Spleen (tissue), 11 donors: ENCODE measurements at regions not wholly inside any gene's neighbourhood (a gene's known extent, or its start where the extent isn't known, plus 50 kb on each side); places are given as distances from the start of the nearest gene placed in this dataset.

Experiments
- DNase-seq: peaks from one replicate; pipeline ENCODE4 v3.0.0-alpha.2; 2020
- H3K27ac ChIP-seq, 8 donors: fragments of 200-600 bp; sonication (generic) in 7 of 8; 1 replicate in 4 of 8; 2 replicates in 4 of 8; pipeline versions ENCODE4 v1.5.0 to v1.8.0; 2016 to 2021; ENCODE audit warnings: inconsistent platforms in 4 of 8, mild to moderate bottlenecking in 4 of 8, moderate library complexity in 1 of 8
- H3K27me3 ChIP-seq, 7 donors: fragments of 200-600 bp; sonication (generic) in 6 of 7; replicated peaks in 1 of 7; 1 replicate in 4 of 7; 2 replicates in 3 of 7; pipeline versions ENCODE4 v1.5.0 to v1.8.0; 2016 to 2021; ENCODE audit warnings: inconsistent platforms in 3 of 7, mild to moderate bottlenecking in 1 of 7
- H3K36me3 ChIP-seq, 6 donors: fragments of 200-600 bp; sonication (generic) in 5 of 6; 1 replicate in 4 of 6; 2 replicates in 2 of 6; pipeline versions ENCODE4 v1.5.0 to v1.8.0; 2016 to 2021; ENCODE audit warnings: inconsistent platforms in 2 of 6
- H3K4me1 ChIP-seq, 6 donors: fragments of 200-600 bp; sonication (generic) in 5 of 6; 1 replicate in 3 of 6; 2 replicates in 3 of 6; pipeline versions ENCODE4 v1.5.0 to v1.8.0; 2016 to 2021; ENCODE audit warnings: inconsistent platforms in 3 of 6
- H3K4me3 ChIP-seq, 8 donors: fragments of 200-600 bp; sonication (generic) in 7 of 8; 1 replicate in 4 of 8; 2 replicates in 4 of 8; pipeline versions ENCODE4 v1.5.0 to v1.8.0; 2016 to 2021; ENCODE audit warnings: inconsistent platforms in 4 of 8, mild to moderate bottlenecking in 4 of 8, moderate library complexity in 2 of 8
- H3K9me3 ChIP-seq, 8 donors: fragments of 200-600 bp; sonication (generic) in 7 of 8; 1 replicate in 4 of 8; 2 replicates in 4 of 8; pipeline versions ENCODE4 v1.5.0 to v1.8.0; 2016 to 2021; ENCODE audit warnings: inconsistent platforms in 4 of 8
- POLR2A ChIP-seq, 3 donors: fragments of 450-650 bp; IDR thresholded peaks; one replicate each; pipeline ENCODE4 v1.5.1; 2017; ENCODE audit warnings: antibody characterized with exemption in 3 of 3, mild to moderate bottlenecking in 1 of 3
- POLR2AphosphoS5 ChIP-seq, 3 donors: sonication (generic); formaldehyde crosslinking; IDR thresholded peaks; one replicate each; pipeline ENCODE4 v1.5.1; 2017; ENCODE audit warnings: antibody characterized with exemption in 3 of 3
- WGBS, 5 donors: extraction: QIAGEN DNeasy Blood & Tissue Kit in 3 of 5; methylation state at CpG; one replicate each; pipeline versions ENCODE4 v1.1.5 to v1.1.7; 2013 to 2018; 5-methylcytosine and 5-hydroxymethylcytosine counted together
- intact Hi-C: fragments of 100-400 bp; cut with DNase I; formaldehyde crosslinking; loops from one replicate; pipeline ENCODE4 v1.15.0; 2023; ENCODE audit warnings: low total_unique reads
- TF ChIP-seq, protein P1 (sequence below), 11 experiments: fragments of 200-600 bp in 7 of 11; fragments of 450-650 bp in 4 of 11; sonication (generic) in 4 of 11; IDR thresholded peaks in 8 of 11; conservative IDR thresholded peaks in 3 of 11; 1 replicate in 7 of 11; 2 replicates in 4 of 11; pipeline versions ENCODE4 v1.4.0 to v1.8.0; 2016 to 2021; ENCODE audit warnings: antibody characterized with exemption in 11 of 11, inconsistent platforms in 4 of 11, mild to moderate bottlenecking in 1 of 11
- donor health status: healthy with polysubstance abuse.
- donor health status: DM: no; HTN: no; CAD: no; lungs with moderate emphysema.
- donor health status: DM: no; HTN: no; CAD: no.
- donor health status: Bipolar disorder and iron deficiency.
- donor health status: healthy.
- donor health status: DM: no; HTN: no; CAD: no.
- donor health status: DM: yes; HTN: yes; CAD: no.

DNA sequence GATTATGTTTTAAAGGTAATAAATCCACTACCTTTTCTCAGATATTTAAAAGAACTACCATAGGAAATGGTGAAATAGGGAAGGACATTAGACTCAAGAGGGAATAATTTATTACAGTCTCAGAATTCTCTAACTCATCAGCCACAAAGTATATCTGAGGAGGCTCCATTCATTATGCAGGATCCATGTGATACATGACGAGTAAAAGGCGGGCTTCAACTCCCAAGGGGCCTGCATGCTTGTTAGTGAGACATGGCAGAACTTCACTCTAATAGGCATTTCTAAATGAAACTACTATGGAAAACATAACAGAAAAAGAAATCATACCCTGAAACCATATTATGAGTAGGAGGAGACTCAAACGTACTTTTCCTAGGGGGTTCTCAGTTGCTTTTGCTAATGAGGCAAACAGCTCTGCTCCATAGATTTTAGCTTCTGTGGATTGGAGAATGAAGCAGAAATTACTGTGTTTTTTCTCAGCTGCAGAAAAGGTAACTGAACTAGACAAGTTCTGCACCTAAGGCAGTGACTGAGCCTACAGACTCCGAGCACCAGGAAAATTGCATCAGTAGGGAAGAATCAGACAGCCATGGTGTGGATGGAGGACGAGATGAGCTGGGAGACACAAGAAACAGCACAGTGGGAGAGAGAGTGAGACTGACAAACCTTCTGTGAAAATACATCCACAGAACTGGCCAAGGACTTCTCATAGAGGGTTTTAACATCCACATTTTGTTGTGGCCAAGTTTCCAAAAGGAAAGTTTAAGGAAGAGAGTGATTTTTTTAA is 254.6 kb upstream of the PRDM1 start:
- intact Hi-C loops = no loop called here
- Histone ChIP-seq H3K27ac (peak overlapping the region in 3 of 8 donors; percentile 43 to 45 (median 44)), H3K4me1 (peaks cover 0 to 36% (median 8%) of the 10 kb centered on the region in 6 donors), H3K36me3 (no peaks in the 10 kb centered on the region), H3K9me3 (peaks cover 0 to 4% (median 0%) of the 10 kb centered on the region in 8 donors), H3K27me3 (no peaks in the 10 kb centered on the region), H3K4me3 (no peak overlapping the region)
- WGBS, 5 donors = 63 to 82% (median 75%) methylated on average over 5 of the region's 5 CpGs
- no peak for DNase-seq
- no peak for TF ChIP-seq POLR2A (IDR thresholded peaks at IDR 0.05)
- no peak for TF ChIP-seq POLR2AphosphoS5 (IDR thresholded peaks at IDR 0.05)
- TF ChIP-seq, protein P1, sequence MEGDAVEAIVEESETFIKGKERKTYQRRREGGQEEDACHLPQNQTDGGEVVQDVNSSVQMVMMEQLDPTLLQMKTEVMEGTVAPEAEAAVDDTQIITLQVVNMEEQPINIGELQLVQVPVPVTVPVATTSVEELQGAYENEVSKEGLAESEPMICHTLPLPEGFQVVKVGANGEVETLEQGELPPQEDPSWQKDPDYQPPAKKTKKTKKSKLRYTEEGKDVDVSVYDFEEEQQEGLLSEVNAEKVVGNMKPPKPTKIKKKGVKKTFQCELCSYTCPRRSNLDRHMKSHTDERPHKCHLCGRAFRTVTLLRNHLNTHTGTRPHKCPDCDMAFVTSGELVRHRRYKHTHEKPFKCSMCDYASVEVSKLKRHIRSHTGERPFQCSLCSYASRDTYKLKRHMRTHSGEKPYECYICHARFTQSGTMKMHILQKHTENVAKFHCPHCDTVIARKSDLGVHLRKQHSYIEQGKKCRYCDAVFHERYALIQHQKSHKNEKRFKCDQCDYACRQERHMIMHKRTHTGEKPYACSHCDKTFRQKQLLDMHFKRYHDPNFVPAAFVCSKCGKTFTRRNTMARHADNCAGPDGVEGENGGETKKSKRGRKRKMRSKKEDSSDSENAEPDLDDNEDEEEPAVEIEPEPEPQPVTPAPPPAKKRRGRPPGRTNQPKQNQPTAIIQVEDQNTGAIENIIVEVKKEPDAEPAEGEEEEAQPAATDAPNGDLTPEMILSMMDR (IDR thresholded peaks at IDR 0.05 in 8 of 11, conservative IDR thresholded peaks at IDR 0.05 in 3 of 11) = no peak

DNA sequence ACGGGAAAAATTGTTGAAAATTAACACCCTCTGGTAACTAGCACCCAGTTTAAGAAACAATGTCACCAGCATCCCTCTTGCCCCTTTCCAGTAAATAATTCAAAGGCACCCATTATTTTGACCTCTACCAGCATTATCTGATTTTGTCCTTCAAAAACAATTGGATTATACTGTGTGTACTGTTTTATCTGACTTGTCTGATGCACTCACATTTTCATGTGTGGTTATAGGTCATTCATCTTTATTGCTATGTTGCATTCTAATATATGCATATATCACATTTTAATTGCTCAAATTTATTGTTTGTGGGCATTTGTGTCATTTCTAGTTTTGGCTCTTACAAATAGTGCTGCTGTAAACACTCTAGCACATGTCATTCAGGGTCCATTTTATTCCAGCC is 260.9 kb upstream of the PRDM1 start:
- 69 to 90% (median 86%) methylated on average over 1 of the region's 1 CpG for WGBS, 5 donors
- Histone ChIP-seq H3K4me3 (no peak overlapping the region), H3K9me3 (peaks cover 0 to 11% (median 1%) of the 10 kb centered on the region in 8 donors), H3K36me3 (no peaks in the 10 kb centered on the region), H3K27ac (no peak overlapping the region), H3K4me1 (no peaks in the 10 kb centered on the region), H3K27me3 (no peaks in the 10 kb centered on the region)
- TF ChIP-seq POLR2A (IDR thresholded peaks at IDR 0.05) (no peak), POLR2AphosphoS5 (IDR thresholded peaks at IDR 0.05) (no peak)
- no peak for DNase-seq
- intact Hi-C loops = no loop called here

DNA sequence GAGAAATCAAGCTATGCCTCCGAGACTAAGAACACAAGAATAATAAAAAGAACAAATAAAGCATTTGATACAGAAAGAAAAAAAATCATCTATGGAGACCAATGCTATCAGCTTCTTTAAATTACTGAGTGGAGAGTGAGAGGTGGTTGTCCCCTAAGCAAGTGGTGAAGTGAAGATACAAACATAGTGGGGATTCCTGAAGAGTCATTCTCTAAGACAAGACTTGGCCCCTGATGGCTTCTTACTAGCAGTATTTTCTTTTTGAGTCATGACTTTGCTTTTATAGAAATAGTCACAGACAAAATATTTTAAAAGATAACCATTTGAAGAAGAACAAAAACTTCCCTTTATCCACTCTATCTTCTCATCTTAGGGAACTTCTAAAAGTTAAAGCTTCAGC is 261.4 kb upstream of the PRDM1 start:
- H3K36me3 ChIP-seq = no peaks in the 10 kb centered on the region
- intact Hi-C loops = no loop called here
- H3K9me3 ChIP-seq = peaks cover 0 to 11% (median 1%) of the 10 kb centered on the region in 8 donors
- no peak for DNase-seq
- H3K4me1 ChIP-seq = no peaks in the 10 kb centered on the region
- H3K27me3 ChIP-seq = no peaks in the 10 kb centered on the region
- WGBS, 5 donors = 40 to 60% (median 47%) methylated on average over 1 of the region's 1 CpG
- TF ChIP-seq POLR2AphosphoS5 (IDR thresholded peaks at IDR 0.05) = no peak
- TF ChIP-seq, protein P1 (IDR thresholded peaks at IDR 0.05 in 8 of 11, conservative IDR thresholded peaks at IDR 0.05 in 3 of 11) = no peak
- TF ChIP-seq POLR2A (IDR thresholded peaks at IDR 0.05) = no peak
- no peak overlapping the region for H3K4me3 ChIP-seq
- H3K27ac ChIP-seq = no peak overlapping the region

DNA sequence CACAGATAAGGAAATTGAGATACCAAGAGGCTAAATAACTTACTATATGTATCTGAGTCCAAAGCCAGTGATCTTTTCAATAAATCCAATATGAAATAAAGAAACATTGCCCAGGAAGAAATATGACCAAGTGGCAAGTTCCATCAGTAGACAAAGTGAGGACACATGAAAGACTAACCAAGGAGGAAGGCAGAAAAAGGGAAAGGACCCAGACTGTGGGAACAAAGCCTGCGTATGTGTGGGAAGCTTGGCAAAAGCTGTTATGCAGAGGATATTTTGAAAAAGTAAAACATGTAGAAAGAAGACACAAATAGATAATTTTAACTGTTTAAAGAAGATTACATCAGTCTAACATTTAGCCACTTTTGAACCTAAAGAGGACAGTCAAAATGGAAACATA is 264.4 kb upstream of the PRDM1 start:
- 88 to 97% (median 93%) methylated on average over 1 of the region's 1 CpG for WGBS, 5 donors
- no peaks in the 10 kb centered on the region for H3K36me3 ChIP-seq
- no peaks in the 10 kb centered on the region for H3K4me1 ChIP-seq
- intact Hi-C loops = no loop called here
- H3K4me3 ChIP-seq = no peak overlapping the region
- no peaks in the 10 kb centered on the region for H3K27me3 ChIP-seq
- H3K27ac ChIP-seq = no peak overlapping the region
- H3K9me3 ChIP-seq = peaks cover 0 to 9% (median 1%) of the 10 kb centered on the region in 8 donors
- no peak for DNase-seq
- TF ChIP-seq POLR2AphosphoS5 (IDR thresholded peaks at IDR 0.05) = no peak
- no peak for TF ChIP-seq POLR2A (IDR thresholded peaks at IDR 0.05)
- TF ChIP-seq, protein P1 (IDR thresholded peaks at IDR 0.05 in 8 of 11, conservative IDR thresholded peaks at IDR 0.05 in 3 of 11) = no peak
